GM18858 (cell line): ENCODE measurements at regions not wholly inside any gene's neighbourhood (a gene's known extent, or its start where the extent isn't known, plus 50 kb on each side); places are given as distances from the start of the nearest gene placed in this dataset.

Source experiments
- ATAC-seq: cut with Tn5 transposase; IDR thresholded peaks from one replicate; pipeline ENCODE4 v1.9.1; 2021; ENCODE audit not compliant: unreplicated experiment

GRCh38 chr9:129336130-129336528 lies 158.1 kb upstream of the IER5L start:
- ATAC-seq = no peak

GRCh38 chr9:129335464-129336129 lies 157.5 kb upstream of the IER5L start:
- ATAC-seq = no peak

GRCh38 chr9:129334105-129334935 lies 156.3 kb upstream of the IER5L start:
- no peak for ATAC-seq

GRCh38 chr9:129333617-129334104 lies 155.6 kb upstream of the IER5L start:
- no peak for ATAC-seq

- ATAC-seq = no peak
These were observed 154.5 kb upstream of the IER5L start for GRCh38 chr9:129332581-129332980.

GRCh38 chr9:129331772-129332500 lies 153.9 kb upstream of the IER5L start:
- ATAC-seq = no peak

- no peak for ATAC-seq
These were observed 153.4 kb upstream of the IER5L start for GRCh38 chr9:129331493-129331765.

GRCh38 chr9:129330711-129331492 lies 152.8 kb upstream of the IER5L start:
- no peak for ATAC-seq

- ATAC-seq = no peak
These were observed 150.4 kb upstream of the IER5L start for GRCh38 chr9:129328355-129329042.

- no peak for ATAC-seq
These were observed 149.7 kb upstream of the IER5L start for GRCh38 chr9:129327552-129328328.

- ATAC-seq = no peak
These were observed 148.3 kb upstream of the IER5L start for GRCh38 chr9:129326061-129327005.

GRCh38 chr9:129324808-129325502 lies 146.9 kb upstream of the IER5L start:
- no peak for ATAC-seq

GRCh38 chr9:129323999-129324553 lies 146.0 kb upstream of the IER5L start:
- no peak for ATAC-seq

GRCh38 chr9:129323376-129323998 lies 145.4 kb upstream of the IER5L start:
- ATAC-seq = no peak

- ATAC-seq = no peak
These were observed 144.7 kb upstream of the IER5L start for GRCh38 chr9:129322641-129323375.

GRCh38 chr9:129322022-129322621 lies 144.1 kb upstream of the IER5L start:
- no peak for ATAC-seq
